Cardiac fibroblast (primary cell): ENCODE measurements at regions not wholly inside any gene's neighbourhood (a gene's known extent, or its start where the extent isn't known, plus 50 kb on each side); places are given as distances from the start of the nearest gene placed in this dataset.
A peak's percentile ranks its signal among the peaks of the same experiment; 100 is the strongest.

ENCODE experiments used
- DNase-seq, 2 donors: peaks; one replicate each; pipeline versions ENCODE4 v3.0.0 to v3.0.0-alpha.2; 2010; ENCODE audit warnings: low read depth in 2 of 2
- H3K4me3 ChIP-seq, 2 donors: replicated peaks in 1 of 2; 1 replicate in 1 of 2; 2 replicates in 1 of 2; pipeline ENCODE4 v1.5.1; 2011; ENCODE audit warnings: low read depth in 2 of 2, low read length in 2 of 2, mild to moderate bottlenecking in 2 of 2, moderate library complexity in 1 of 2
- CTCF ChIP-seq: IDR thresholded peaks from one replicate; pipeline ENCODE4 v1.5.1; 2011; ENCODE audit warnings: low read depth, mild to moderate bottlenecking, low read length, inconsistent platforms

- no peak for DNase-seq
- no peak overlapping the region for H3K4me3 ChIP-seq
- TF ChIP-seq CTCF, result no peak
These were observed 71.0 kb downstream of the PTGS2 start for GRCh38 chr1:186609183-186609582.

- DNase-seq, result peak; percentile 86
- peak; percentile 91 for TF ChIP-seq CTCF
- H3K4me3 ChIP-seq, result no peak overlapping the region
These were observed 74.4 kb downstream of the PTGS2 start for GRCh38 chr1:186605762-186606350.

GRCh38 chr1:186595969-186596368 is 84.3 kb downstream of the PTGS2 start:
- H3K4me3 ChIP-seq, result no peak overlapping the region
- TF ChIP-seq CTCF, result no peak
- DNase-seq, result peak in 1 of 2 donors; percentile 41

- no peak for DNase-seq
- H3K4me3 ChIP-seq, result no peak overlapping the region
- no peak for TF ChIP-seq CTCF
These were observed 101.8 kb downstream of the PTGS2 start for GRCh38 chr1:186578325-186579016.

- no peak for DNase-seq
- no peak for TF ChIP-seq CTCF
- H3K4me3 ChIP-seq, result no peak overlapping the region
These were observed 102.6 kb downstream of the PTGS2 start for GRCh38 chr1:186577633-186578032.

GRCh38 chr1:186577216-186577615 is 103.0 kb downstream of the PTGS2 start:
- no peak for TF ChIP-seq CTCF
- H3K4me3 ChIP-seq, result no peak overlapping the region
- DNase-seq, result no peak
